ENCODE measurements at regions not wholly inside any gene's neighbourhood (a gene's known extent, or its start where the extent isn't known, plus 50 kb on each side); places are given as distances from the start of the nearest gene placed in this dataset.

DNA sequence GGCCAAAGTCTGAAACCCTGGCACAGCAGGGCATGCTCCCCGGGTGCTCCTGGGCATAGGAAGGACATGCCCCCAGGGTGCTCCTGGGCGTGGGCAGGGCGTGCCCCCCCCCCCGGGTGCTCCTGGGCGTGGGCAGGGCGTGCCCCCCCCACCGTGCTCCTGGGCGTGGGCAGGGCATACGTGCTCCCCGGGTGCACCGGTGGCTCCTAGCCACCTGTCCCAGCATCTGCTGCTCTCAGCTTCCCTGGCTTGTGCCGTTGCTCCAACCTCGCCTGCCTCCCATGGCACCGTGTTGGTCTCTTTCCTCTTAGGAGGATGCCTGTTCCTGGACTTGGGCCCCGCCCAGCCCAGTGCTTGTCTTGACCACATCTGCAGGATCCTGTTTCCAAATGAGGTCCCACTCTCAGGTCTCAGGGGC is 95.6 kb upstream of the CTDP1 start:
- no peak for TF ChIP-seq CTCF (IDR thresholded peaks at IDR 0.05)
- TF ChIP-seq POLR2A (IDR thresholded peaks at IDR 0.05), result no peak

Data from thyroid gland (tissue), 4 donors.